Hepatocyte (in vitro differentiated cells): ENCODE measurements at regions not wholly inside any gene's neighbourhood (a gene's known extent, or its start where the extent isn't known, plus 50 kb on each side); places are given as distances from the start of the nearest gene placed in this dataset.

ENCODE experiments used
- EZH2 ChIP-seq: fragments of 200-600 bp; sonication (generic); IDR thresholded peaks from 2 replicates; pipeline ENCODE4 v1.6.1; 2016; ENCODE audit warnings: antibody characterized with exemption, mild to moderate bottlenecking, borderline replicate concordance
- EZH2phosphoT487 ChIP-seq: fragments of 200-600 bp; sonication (generic); IDR thresholded peaks from one replicate; pipeline ENCODE4 v1.6.1; 2018; ENCODE audit warnings: antibody characterized with exemption, mild to moderate bottlenecking, low read depth, moderate library complexity; ENCODE audit not compliant: unreplicated experiment, severe bottlenecking
- TF ChIP-seq, protein P1 (sequence below): fragments of 200-600 bp; sonication (generic); IDR thresholded peaks from 2 replicates; pipeline ENCODE4 v1.5.1; 2016; ENCODE audit warnings: antibody characterized with exemption, mild to moderate bottlenecking; ENCODE audit not compliant: poor library complexity

- TF ChIP-seq, protein P1, sequence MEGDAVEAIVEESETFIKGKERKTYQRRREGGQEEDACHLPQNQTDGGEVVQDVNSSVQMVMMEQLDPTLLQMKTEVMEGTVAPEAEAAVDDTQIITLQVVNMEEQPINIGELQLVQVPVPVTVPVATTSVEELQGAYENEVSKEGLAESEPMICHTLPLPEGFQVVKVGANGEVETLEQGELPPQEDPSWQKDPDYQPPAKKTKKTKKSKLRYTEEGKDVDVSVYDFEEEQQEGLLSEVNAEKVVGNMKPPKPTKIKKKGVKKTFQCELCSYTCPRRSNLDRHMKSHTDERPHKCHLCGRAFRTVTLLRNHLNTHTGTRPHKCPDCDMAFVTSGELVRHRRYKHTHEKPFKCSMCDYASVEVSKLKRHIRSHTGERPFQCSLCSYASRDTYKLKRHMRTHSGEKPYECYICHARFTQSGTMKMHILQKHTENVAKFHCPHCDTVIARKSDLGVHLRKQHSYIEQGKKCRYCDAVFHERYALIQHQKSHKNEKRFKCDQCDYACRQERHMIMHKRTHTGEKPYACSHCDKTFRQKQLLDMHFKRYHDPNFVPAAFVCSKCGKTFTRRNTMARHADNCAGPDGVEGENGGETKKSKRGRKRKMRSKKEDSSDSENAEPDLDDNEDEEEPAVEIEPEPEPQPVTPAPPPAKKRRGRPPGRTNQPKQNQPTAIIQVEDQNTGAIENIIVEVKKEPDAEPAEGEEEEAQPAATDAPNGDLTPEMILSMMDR, result no peak
- TF ChIP-seq EZH2, result no peak
- TF ChIP-seq EZH2phosphoT487, result no peak
Observed at GRCh38 chr2:4718777-4719176, 973.4 kb upstream of the SOX11 start.
